GM12878 (cell line): ENCODE measurements at regions not wholly inside any gene's neighbourhood (a gene's known extent, or its start where the extent isn't known, plus 50 kb on each side); places are given as distances from the start of the nearest gene placed in this dataset.

Experiments used
- ATAC-seq: fragments of 200-7000 bp; cut with Tn5 transposase; 3 replicates; pipeline ENCODE4 v1.9.1; 2020; ENCODE audit warnings: mild to moderate bottlenecking, moderate library complexity
- BruUV-seq: library from RNA; stranded (reverse); fragments of 400-500 nt; replicated peaks from 2 replicates; lab custom pipeline; 2021; lab: Mats Ljungman, UMichigan
- CTCF ChIA-PET: fragments of 300-600 bp; sonication (Branson Sonifier 250); formaldehyde crosslinking; extraction: SDS; loops from one replicate; lab custom pipeline; 2021; ENCODE audit warnings: inconsistent platforms; lab: Yijun Ruan, JAX
- POLR2A ChIA-PET: fragments of 350-600 bp; formaldehyde crosslinking; extraction: SDS; loops from one replicate; lab custom pipeline; 2021; ENCODE audit warnings: inconsistent platforms; lab: Charles Lee
- RAD21 ChIA-PET: fragments of 300-600 bp; sonication (Branson Sonifier 250); formaldehyde crosslinking; loops from one replicate; lab custom pipeline; 2023; ENCODE audit warnings: antibody characterized with exemption; ENCODE audit not compliant: unreplicated experiment; lab: Charles Lee
- SMC1A ChIA-PET: fragments of 300-600 bp; sonication (Branson Sonifier 250); formaldehyde crosslinking; loops from one replicate; lab custom pipeline; 2023; ENCODE audit not compliant: unreplicated experiment, uncharacterized antibody; lab: Charles Lee
- DNase-seq: peaks from one replicate; pipeline ENCODE4 v3.0.0-alpha.2; 2011; ENCODE audit warnings: low read depth, low spot score
- FAIRE-seq: peaks from 3 replicates; lab custom pipeline; 2011; peaks lifted over from hg19 to GRCh38; lab: Jason Lieb, UNC
- H2AFZ ChIP-seq: 2 replicates; pipeline ENCODE4 v1.6.0; 2011; ENCODE audit warnings: low read depth, low read length, control low read depth; ENCODE audit not compliant: control insufficient read depth
- H3K27ac ChIP-seq: 2 replicates; pipeline ENCODE4 v1.5.1; 2011; ENCODE audit warnings: control low read depth; ENCODE audit not compliant: control insufficient read depth, insufficient read depth
- H3K27me3 ChIP-seq, 2 experiments: replicated peaks in 1 of 2; 2 replicates each; pipeline versions ENCODE4 v1.6.0 to v1.6.1; 2011; ENCODE audit warnings: low read length in 1 of 2; ENCODE audit not compliant: control insufficient read depth in 2 of 2, insufficient read depth in 2 of 2
- H3K36me3 ChIP-seq, 2 experiments: 2 replicates each; pipeline ENCODE4 v1.5.1; 2011; ENCODE audit warnings: low read length in 1 of 2; ENCODE audit not compliant: control insufficient read depth in 2 of 2, insufficient read depth in 2 of 2
- H3K4me1 ChIP-seq: 2 replicates; pipeline ENCODE4 v1.6.1; 2011; ENCODE audit warnings: mild to moderate bottlenecking, low read length, moderate library complexity, mixed read lengths; ENCODE audit not compliant: control insufficient read depth, insufficient read depth
- H3K4me2 ChIP-seq: 2 replicates; pipeline ENCODE4 v1.6.0; 2011; ENCODE audit warnings: control low read depth; ENCODE audit not compliant: control insufficient read depth, insufficient read depth
- H3K4me3 ChIP-seq: fragments of 200-600 bp; sonication (generic); 2 replicates; pipeline ENCODE4 v1.5.1; 2016
- H3K79me2 ChIP-seq: 2 replicates; pipeline ENCODE4 v1.6.0; 2011; ENCODE audit warnings: low read length; ENCODE audit not compliant: control insufficient read depth, insufficient read depth
- H3K9ac ChIP-seq: 2 replicates; pipeline ENCODE4 v1.8.0; 2011; ENCODE audit warnings: low read length, control low read depth, mixed read lengths; ENCODE audit not compliant: control insufficient read depth, insufficient read depth
- H3K9me3 ChIP-seq: replicated peaks from 3 replicates; pipeline ENCODE4 v1.5.1; 2011; ENCODE audit warnings: mild to moderate bottlenecking, low read length; ENCODE audit not compliant: control insufficient read depth, insufficient read depth
- H4K20me1 ChIP-seq: 2 replicates; pipeline ENCODE4 v1.6.0; 2011; ENCODE audit not compliant: control insufficient read depth, insufficient read depth
- BCLAF1 ChIP-seq: fragments of 450-650 bp; IDR thresholded peaks from 2 replicates; pipeline ENCODE4 v1.6.1; 2017; ENCODE audit warnings: antibody characterized with exemption, mild to moderate bottlenecking, moderate library complexity
- HDAC6 ChIP-seq: fragments of 200-600 bp; sonication (generic); IDR thresholded peaks from one replicate; pipeline ENCODE4 v1.8.0; 2017; ENCODE audit warnings: antibody characterized with exemption; ENCODE audit not compliant: unreplicated experiment
- HSF1 ChIP-seq: fragments of 150-350 bp; IDR thresholded peaks from 2 replicates; pipeline ENCODE4 v1.6.1; 2014; ENCODE audit warnings: mild to moderate bottlenecking, low read depth, low read length
- JUND ChIP-seq: IDR thresholded peaks from 2 replicates; pipeline ENCODE4 v1.6.1; 2012; ENCODE audit warnings: low read depth, mild to moderate bottlenecking, low read length, improper control_type of control experiment, moderate library complexity
- LARP7 ChIP-seq: fragments of 450-650 bp; IDR thresholded peaks from 2 replicates; pipeline ENCODE4 v1.6.1; 2017; ENCODE audit warnings: mild to moderate bottlenecking
- NR2C1 ChIP-seq: fragments of 450-650 bp; IDR thresholded peaks from 2 replicates; pipeline ENCODE4 v1.6.1; 2017; ENCODE audit warnings: antibody characterized with exemption, mild to moderate bottlenecking, moderate library complexity
- PAX5 ChIP-seq: IDR thresholded peaks from 2 replicates; pipeline ENCODE4 v1.6.1; 2011; ENCODE audit warnings: low read depth, low read length, borderline replicate concordance
- STAT1 ChIP-seq: fragments of 450-650 bp; conservative IDR thresholded peaks from 2 replicates; pipeline ENCODE4 v1.6.1; 2014; ENCODE audit warnings: antibody characterized with exemption, mild to moderate bottlenecking
- TCF12 ChIP-seq: IDR thresholded peaks from 2 replicates; pipeline ENCODE4 v1.6.1; 2011; ENCODE audit warnings: low read depth, mild to moderate bottlenecking, low read length
- USF1 ChIP-seq: IDR thresholded peaks from 2 replicates; pipeline ENCODE4 v1.6.1; 2011; ENCODE audit warnings: borderline replicate concordance, low read depth, mild to moderate bottlenecking, moderate library complexity, mixed read lengths, low read length; ENCODE audit not compliant: insufficient read depth; ENCODE audit errors: extremely low read length
- ZNF687 ChIP-seq: fragments of 450-650 bp; IDR thresholded peaks from 2 replicates; pipeline ENCODE4 v1.6.1; 2017; ENCODE audit warnings: mild to moderate bottlenecking, moderate library complexity
- in situ Hi-C: fragments of 300-500 bp; cut with MboI; formaldehyde crosslinking; loops from 9 replicates; pipeline ENCODE4 v1.14.3; 2018; ENCODE audit warnings: mixed read lengths
- intact Hi-C: fragments of 100-400 bp; cut with micrococcal nuclease; formaldehyde crosslinking; loops from one replicate; pipeline ENCODE4 v1.14.2; 2022; ENCODE audit not compliant: unreplicated experiment

- POLR2A ChIA-PET = no interaction called here
- SMC1A ChIA-PET = no interaction called here
- BruUV-seq = no TSS peak
- in situ Hi-C loops = no loop called here
- Histone ChIP-seq H3K4me2 (no peak overlapping the region), H3K4me3 (no peak overlapping the region), H3K27ac (no peak overlapping the region)
- ATAC-seq = no peak
- no peak for TF ChIP-seq TCF12
- no peak for TF ChIP-seq NR2C1
- TF ChIP-seq USF1 = no peak
- TF ChIP-seq LARP7 = no peak
- TF ChIP-seq ZNF687 = no peak
- TF ChIP-seq JUND = no peak
- TF ChIP-seq BCLAF1 = no peak
- no peak for TF ChIP-seq HDAC6
- no peak for TF ChIP-seq PAX5
- TF ChIP-seq STAT1 = no peak
- no peak for TF ChIP-seq HSF1
- TF ChIP-seq, all 136 proteins: peak for 0
- ChIA-PET CTCF (no interaction called here), RAD21 (no interaction called here)
- H3K27me3 ChIP-seq = no peaks in the 10 kb centered on the region
- H3K4me1 ChIP-seq = no peaks in the 10 kb centered on the region
- H2AFZ ChIP-seq = no peak overlapping the region
- intact Hi-C loops = no loop called here
- FAIRE-seq (no peak), DNase-seq (no peak)
- H4K20me1 ChIP-seq = no peaks in the 10 kb centered on the region
- no peaks in the 10 kb centered on the region for H3K36me3 ChIP-seq
- H3K9ac ChIP-seq = no peak overlapping the region
- no peaks in the 10 kb centered on the region for H3K79me2 ChIP-seq
- H3K9me3 ChIP-seq = no peaks in the 10 kb centered on the region
Observed at GRCh38 chr12:72815421-72815820, 543.3 kb downstream of the TRHDE start.
